ENCODE measurements at regions not wholly inside any gene's neighbourhood (a gene's known extent, or its start where the extent isn't known, plus 50 kb on each side); places are given as distances from the start of the nearest gene placed in this dataset.

DNA sequence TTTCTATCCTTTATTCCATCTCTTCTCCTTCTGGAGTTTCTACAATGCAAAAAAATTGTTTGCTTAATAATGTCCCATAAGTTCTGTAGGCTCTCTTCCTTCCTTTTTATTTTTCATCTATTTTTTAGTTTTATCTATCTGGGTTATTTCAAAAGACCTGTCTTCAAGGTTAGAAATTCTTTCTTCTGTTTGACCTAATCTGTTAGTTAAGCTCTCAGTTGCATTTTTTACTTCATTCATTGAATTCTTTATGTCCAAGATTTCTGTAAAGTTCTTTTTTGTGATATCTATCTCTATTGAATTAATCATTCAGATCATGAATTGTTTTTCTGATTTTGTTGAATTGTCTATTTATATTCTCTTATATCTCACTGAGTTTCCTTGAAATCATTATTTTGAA lies 145.9 kb upstream of the TLE4 start:
- TF ChIP-seq, protein P1, sequence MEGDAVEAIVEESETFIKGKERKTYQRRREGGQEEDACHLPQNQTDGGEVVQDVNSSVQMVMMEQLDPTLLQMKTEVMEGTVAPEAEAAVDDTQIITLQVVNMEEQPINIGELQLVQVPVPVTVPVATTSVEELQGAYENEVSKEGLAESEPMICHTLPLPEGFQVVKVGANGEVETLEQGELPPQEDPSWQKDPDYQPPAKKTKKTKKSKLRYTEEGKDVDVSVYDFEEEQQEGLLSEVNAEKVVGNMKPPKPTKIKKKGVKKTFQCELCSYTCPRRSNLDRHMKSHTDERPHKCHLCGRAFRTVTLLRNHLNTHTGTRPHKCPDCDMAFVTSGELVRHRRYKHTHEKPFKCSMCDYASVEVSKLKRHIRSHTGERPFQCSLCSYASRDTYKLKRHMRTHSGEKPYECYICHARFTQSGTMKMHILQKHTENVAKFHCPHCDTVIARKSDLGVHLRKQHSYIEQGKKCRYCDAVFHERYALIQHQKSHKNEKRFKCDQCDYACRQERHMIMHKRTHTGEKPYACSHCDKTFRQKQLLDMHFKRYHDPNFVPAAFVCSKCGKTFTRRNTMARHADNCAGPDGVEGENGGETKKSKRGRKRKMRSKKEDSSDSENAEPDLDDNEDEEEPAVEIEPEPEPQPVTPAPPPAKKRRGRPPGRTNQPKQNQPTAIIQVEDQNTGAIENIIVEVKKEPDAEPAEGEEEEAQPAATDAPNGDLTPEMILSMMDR (IDR thresholded peaks at IDR 0.05; ENCODE audit: extremely low read depth in 1 of 2, insufficient read depth in 1 of 2, low read depth in 1 of 2, low read length in 2 of 2) = no peak
- no peak for TF ChIP-seq POLR2AphosphoS5 (IDR thresholded peaks at IDR 0.05; ENCODE audit: insufficient read depth, low read depth, low read length)
- no peak for TF ChIP-seq MYC (IDR thresholded peaks at IDR 0.05; ENCODE audit: low read depth, low read length)
- TF ChIP-seq POLR2A (IDR thresholded peaks at IDR 0.05; ENCODE audit: low read depth, low read length) = no peak
- TF ChIP-seq EZH2 (IDR thresholded peaks at IDR 0.05; ENCODE audit: borderline replicate concordance, low read depth, low read length, severe bottlenecking) = no peak
- TF ChIP-seq, protein P2, sequence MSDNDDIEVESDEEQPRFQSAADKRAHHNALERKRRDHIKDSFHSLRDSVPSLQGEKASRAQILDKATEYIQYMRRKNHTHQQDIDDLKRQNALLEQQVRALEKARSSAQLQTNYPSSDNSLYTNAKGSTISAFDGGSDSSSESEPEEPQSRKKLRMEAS (IDR thresholded peaks at IDR 0.05; ENCODE audit: insufficient read depth, insufficient read length) = no peak
- no peak for TF ChIP-seq JUN (IDR thresholded peaks at IDR 0.05; ENCODE audit: borderline replicate concordance, insufficient read depth, insufficient read length, low read depth)
- no peak for TF ChIP-seq FOS (IDR thresholded peaks at IDR 0.05; ENCODE audit: borderline replicate concordance, insufficient read depth, low read length)
